CD1c-positive myeloid dendritic cell (primary cell): ENCODE measurements at regions not wholly inside any gene's neighbourhood (a gene's known extent, or its start where the extent isn't known, plus 50 kb on each side); places are given as distances from the start of the nearest gene placed in this dataset.
"Not testable (repeated sequence)": the region's sequence is repeated elsewhere in the genome, so short reads cannot be mapped to it uniquely, and the experiment has no call there.

Experiments
- DNase-seq: peaks from one replicate; pipeline ENCODE4 v3.0.0-alpha.2; 2016; ENCODE audit errors: extremely low spot score

GRCh38 chr1:5686925-5687706 is 305.1 kb downstream of the NPHP4 start:
- no peak for DNase-seq

- no peak for DNase-seq
These were observed 306.0 kb downstream of the NPHP4 start for GRCh38 chr1:5686195-5686594.

DNA sequence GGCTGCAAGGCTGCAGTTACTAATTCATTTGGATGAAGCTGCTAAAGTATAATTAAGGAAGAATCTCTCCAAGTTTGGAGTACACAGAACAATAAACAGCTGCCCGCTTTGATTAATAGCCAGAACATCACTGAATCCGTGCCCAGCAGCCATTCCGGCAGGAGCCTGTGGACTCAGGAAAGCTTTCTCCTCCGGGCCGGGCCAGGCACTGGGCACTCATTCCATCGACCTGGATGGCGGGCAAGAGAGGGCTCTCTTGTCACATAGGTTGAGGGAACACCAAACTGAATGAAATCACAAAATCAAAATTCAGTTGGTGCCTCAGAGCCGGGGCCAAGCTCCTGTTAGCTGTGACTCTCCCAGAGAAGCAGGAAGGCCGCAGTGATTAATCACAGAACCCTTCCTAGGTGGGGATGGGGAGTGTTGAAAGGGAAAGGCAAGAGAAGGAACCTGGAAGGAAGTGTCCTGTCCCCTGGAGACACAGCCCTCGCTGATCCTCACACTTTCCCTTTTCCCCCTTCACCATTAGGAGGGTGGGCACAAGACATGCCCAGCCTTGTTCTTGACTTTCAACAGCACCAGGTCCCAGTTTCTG is 306.7 kb downstream of the NPHP4 start:
- no peak for DNase-seq

DNA sequence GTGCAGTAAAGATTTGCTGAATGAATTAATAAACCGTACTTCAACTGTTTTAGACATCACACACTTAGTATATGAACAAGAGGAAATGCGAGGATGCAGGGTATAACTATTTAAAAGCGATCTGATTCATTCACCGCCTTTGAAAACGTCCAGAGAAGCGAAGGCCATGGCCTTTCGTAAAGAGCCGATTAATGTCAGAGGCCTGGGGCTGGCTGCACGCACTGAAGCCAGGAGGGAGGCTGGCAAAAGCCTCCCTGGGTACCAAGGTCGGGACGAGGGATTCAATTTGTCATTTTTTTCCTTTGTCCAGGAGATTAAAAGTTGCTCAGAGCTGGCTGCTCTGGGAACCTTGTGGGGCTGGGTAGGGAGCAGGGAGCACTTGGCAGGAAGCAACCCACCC is 307.4 kb downstream of the NPHP4 start:
- DNase-seq = no peak

DNA sequence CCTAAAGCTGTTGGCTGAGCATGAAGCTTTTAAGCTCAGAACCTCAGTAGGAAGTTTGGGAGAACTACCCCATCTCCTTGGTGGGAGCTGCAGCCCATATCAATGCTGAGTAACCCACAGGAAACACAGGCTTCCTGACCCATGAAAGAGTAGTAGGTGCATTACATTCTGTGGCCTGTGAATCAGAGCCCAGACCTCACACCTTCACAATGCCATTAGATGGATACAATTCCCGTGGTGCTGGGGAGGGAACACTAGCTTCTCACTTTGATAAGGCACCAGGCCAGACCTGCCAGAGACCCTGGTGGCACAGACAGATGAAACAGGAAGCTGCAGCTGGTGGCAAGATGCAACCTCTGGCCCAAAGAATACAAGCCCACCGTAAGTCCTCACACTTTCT is 308.8 kb downstream of the NPHP4 start:
- no peak for DNase-seq

GRCh38 chr1:5682626-5683225 is 309.5 kb downstream of the NPHP4 start:
- DNase-seq = no peak

DNA sequence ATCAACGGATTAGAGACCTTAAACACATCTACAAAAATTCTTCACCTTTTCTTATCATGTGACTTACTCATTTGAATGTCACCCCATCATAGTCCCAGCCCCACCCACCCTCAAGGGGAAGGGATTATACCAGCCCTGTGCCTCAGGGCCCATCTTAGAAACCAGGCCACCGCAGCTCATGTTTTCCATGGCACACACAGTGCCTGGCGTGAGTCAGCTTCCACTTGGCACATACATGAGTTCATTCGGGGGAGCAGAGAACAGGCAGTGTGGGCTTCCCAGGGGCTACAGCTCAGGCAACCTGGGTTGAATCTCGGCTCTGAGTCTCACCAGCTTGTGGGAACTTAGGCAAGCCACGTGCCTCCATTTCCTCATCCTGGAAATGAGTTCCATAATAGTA is 310.6 kb downstream of the NPHP4 start:
- no peak for DNase-seq

DNA sequence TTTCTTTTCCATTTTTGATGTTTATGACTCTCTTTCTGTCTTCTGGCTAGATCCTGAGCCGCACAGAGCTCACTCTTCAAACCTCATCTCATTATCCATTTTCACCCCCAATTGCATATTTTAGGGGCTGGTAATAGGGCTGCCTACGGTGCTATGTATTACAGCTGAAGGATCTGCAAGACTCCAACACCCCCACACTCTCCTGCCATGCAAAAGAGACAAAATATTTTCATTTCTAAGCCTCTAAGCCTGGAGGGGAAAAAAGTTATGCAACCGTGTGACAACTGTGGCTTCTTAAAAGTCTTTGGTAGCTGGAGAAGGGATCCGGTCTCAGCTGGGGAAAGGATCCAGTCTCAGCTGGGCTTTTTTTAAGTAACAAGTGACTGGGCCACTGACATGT is 311.6 kb downstream of the NPHP4 start:
- no peak for DNase-seq

DNA sequence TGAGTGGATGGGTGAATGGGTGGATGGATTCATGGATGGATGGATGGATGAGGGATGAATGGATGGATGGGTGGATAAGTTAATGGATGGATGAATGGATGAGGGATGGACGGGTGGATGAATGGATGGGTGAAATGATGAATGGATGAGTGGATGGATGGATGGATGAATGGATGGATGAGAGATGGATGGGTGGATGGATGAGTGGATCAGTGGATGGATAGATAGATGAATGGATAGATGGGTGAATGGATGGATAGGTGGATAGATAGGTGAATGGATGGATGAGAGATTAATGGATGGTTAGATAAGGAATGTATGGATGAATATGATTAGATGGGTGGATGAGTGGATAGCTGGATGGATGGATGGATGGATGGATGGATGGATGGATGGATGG is 313.5 kb downstream of the NPHP4 start:
- no peak for DNase-seq

GRCh38 chr1:5672355-5672754 is 319.9 kb downstream of the NPHP4 start:
- DNase-seq = not testable (repeated sequence)

DNA sequence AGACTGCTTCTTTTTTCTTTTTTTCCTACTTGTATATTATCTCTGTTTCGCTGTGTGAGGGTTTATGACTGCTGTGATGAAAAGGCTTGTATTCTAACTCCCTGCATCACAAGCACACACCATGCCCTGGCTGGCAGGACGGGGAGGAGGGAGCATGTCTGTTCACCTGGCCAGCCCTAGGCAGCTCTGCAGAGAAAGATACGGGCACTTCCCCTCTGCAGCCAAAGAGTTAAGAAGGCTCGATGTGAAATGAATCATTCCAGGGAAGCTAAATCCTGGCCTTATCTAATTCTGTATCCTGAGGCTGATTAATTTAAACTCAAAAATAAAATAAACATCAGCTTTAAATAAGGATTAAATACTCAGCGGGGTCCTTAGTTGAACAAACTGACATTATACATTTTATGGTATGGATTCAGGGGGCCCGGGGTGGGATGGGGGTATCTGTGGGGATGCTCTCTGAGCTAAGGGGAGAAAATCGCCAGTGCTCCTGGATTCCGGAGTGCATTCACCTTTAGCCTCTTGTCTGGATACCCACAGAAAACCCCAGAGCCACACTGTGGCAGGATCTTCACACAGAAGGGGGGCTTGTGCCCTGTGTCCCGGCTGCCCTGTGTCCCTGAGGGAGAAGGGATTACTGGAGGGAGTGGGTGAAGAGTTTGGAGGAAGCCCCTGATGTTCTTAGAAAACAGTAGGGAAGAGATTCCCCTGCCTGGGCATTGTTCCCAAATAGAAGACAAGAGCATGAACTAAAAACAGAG is 321.5 kb downstream of the NPHP4 start:
- no peak for DNase-seq

DNA sequence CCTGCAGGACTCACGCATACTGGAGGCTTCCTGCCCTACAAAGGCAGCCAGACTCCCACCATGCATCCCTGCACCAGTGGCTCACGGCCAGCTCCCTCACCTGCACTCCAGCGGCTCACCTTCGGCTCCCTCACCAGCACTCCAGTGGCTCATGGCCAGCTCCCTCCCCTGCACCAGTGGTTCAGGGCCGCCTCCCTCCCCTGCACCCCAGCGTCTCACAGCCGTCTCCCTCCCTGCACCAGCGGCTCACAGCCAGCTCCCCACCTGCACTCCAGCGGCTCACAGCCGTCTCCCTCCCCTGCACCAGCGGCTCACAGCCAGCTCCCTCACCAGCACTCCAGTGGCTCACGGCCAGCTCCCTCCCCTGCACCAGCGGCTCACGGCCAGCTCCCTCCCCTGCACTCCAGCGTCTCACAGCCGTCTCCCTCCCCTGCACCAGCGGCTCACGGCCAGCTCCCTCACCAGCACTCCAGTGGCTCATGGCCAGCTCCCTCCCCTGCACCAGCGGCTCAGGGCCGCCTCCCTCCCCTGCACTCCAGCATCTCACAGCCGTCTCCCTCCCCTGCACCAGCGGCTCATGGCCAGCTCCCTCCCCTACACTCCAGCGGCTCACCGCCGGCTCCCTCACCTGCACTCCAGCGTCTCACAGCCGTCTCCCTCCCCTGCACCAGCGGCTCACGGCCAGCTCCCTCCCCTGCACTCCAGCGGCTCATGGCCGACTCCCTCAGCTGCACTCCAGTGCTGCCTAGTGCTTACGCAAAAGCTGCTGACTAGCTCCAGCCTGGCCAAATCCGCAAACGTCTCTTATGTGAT is 324.5 kb downstream of the NPHP4 start:
- no peak for DNase-seq

GRCh38 chr1:5664906-5665875 is 327.0 kb downstream of the NPHP4 start:
- DNase-seq = no peak

GRCh38 chr1:5664081-5664768 is 328.0 kb downstream of the NPHP4 start:
- no peak for DNase-seq

GRCh38 chr1:5662744-5663126 is 329.5 kb downstream of the NPHP4 start:
- DNase-seq = no peak

GRCh38 chr1:5662086-5662743 is 330.0 kb downstream of the NPHP4 start:
- no peak for DNase-seq

- no peak for DNase-seq
These were observed 330.8 kb downstream of the NPHP4 start for GRCh38 chr1:5661196-5662085.
